MM.1S (cell line): ENCODE measurements at regions not wholly inside any gene's neighbourhood (a gene's known extent, or its start where the extent isn't known, plus 50 kb on each side); places are given as distances from the start of the nearest gene placed in this dataset.

Experiments
- EZH2 ChIP-seq: fragments of 300-600 bp; sonication (generic); optimal IDR thresholded peaks from 2 replicates; pipeline ENCODE3; 2017; ENCODE audit warnings: low read depth, mild to moderate bottlenecking, antibody characterized with exemption, low read length, mixed read lengths
- TF ChIP-seq, protein P1 (sequence below): fragments of 300-600 bp; sonication (generic); IDR thresholded peaks from 2 replicates; pipeline ENCODE4 v1.5.1; 2016; ENCODE audit warnings: antibody characterized with exemption, low read length, mixed read lengths

GRCh38 chr2:121028577-121028976, 256.4 kb downstream of the TFCP2L1 start:
- TF ChIP-seq, protein P1, sequence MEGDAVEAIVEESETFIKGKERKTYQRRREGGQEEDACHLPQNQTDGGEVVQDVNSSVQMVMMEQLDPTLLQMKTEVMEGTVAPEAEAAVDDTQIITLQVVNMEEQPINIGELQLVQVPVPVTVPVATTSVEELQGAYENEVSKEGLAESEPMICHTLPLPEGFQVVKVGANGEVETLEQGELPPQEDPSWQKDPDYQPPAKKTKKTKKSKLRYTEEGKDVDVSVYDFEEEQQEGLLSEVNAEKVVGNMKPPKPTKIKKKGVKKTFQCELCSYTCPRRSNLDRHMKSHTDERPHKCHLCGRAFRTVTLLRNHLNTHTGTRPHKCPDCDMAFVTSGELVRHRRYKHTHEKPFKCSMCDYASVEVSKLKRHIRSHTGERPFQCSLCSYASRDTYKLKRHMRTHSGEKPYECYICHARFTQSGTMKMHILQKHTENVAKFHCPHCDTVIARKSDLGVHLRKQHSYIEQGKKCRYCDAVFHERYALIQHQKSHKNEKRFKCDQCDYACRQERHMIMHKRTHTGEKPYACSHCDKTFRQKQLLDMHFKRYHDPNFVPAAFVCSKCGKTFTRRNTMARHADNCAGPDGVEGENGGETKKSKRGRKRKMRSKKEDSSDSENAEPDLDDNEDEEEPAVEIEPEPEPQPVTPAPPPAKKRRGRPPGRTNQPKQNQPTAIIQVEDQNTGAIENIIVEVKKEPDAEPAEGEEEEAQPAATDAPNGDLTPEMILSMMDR, result no peak
- TF ChIP-seq EZH2, result no peak
